CD14-positive monocyte (primary cell): ENCODE measurements at regions not wholly inside any gene's neighbourhood (a gene's known extent, or its start where the extent isn't known, plus 50 kb on each side); places are given as distances from the start of the nearest gene placed in this dataset.

Experiments
- DNase-seq, 3 donors: peaks; one replicate each; pipeline ENCODE4 v3.0.0-alpha.2; 2011 to 2022
- H2AFZ ChIP-seq: 2 replicates; pipeline ENCODE4 v1.6.0; 2012; ENCODE audit warnings: mild to moderate bottlenecking, low read depth, low read length, inconsistent platforms; ENCODE audit not compliant: insufficient read depth, poor library complexity, severe bottlenecking
- H3K27ac ChIP-seq, 2 donors: 1 replicate in 1 of 2; 2 replicates in 1 of 2; pipeline ENCODE4 v1.5.1; 2012 to 2013; ENCODE audit warnings: low read length in 2 of 2, control low read depth in 1 of 2, inconsistent platforms in 1 of 2, low read depth in 1 of 2, mild to moderate bottlenecking in 1 of 2
- H3K27me3 ChIP-seq, 2 donors: one replicate each; pipeline versions ENCODE4 v1.6.0 to v1.6.1; 2011 to 2013; ENCODE audit warnings: low read length in 2 of 2; ENCODE audit not compliant: control insufficient read depth in 2 of 2, insufficient read depth in 2 of 2
- H3K36me3 ChIP-seq, 2 donors: replicated peaks in 1 of 2; 1 replicate in 1 of 2; 2 replicates in 1 of 2; pipeline versions ENCODE4 v1.5.1 to v1.6.1; 2012 to 2013; ENCODE audit warnings: low read length in 2 of 2, control low read depth in 1 of 2, inconsistent platforms in 1 of 2, mild to moderate bottlenecking in 1 of 2; ENCODE audit not compliant: insufficient read depth in 2 of 2, control insufficient read depth in 1 of 2
- H3K4me1 ChIP-seq, 2 donors: 1 replicate in 1 of 2; 2 replicates in 1 of 2; pipeline versions ENCODE4 v1.5.1 to v1.6.1; 2012 to 2013; ENCODE audit warnings: low read length in 2 of 2, control low read depth in 1 of 2, inconsistent platforms in 1 of 2, mild to moderate bottlenecking in 1 of 2, moderate library complexity in 1 of 2; ENCODE audit not compliant: insufficient read depth in 2 of 2, control insufficient read depth in 1 of 2
- H3K4me2 ChIP-seq: replicated peaks from 2 replicates; pipeline ENCODE3; 2012; ENCODE audit warnings: low read length, moderate library complexity, mild to moderate bottlenecking; ENCODE audit not compliant: poor library complexity, severe bottlenecking; ENCODE audit errors: extremely low read depth
- H3K4me3 ChIP-seq, 3 experiments: fragments of 200-600 bp in 1 of 3; sonication (generic) in 1 of 3; replicated peaks in 1 of 3; 1 replicate in 2 of 3; 2 replicates in 1 of 3; pipeline ENCODE4 v1.5.1; 2011 to 2013; ENCODE audit warnings: low read length in 3 of 3, mild to moderate bottlenecking in 3 of 3, control low read depth in 2 of 3, low read depth in 2 of 3, inconsistent platforms in 1 of 3, moderate library complexity in 1 of 3
- H3K79me2 ChIP-seq: 2 replicates; pipeline ENCODE4 v1.6.0; 2012; ENCODE audit warnings: mild to moderate bottlenecking, control low read depth, inconsistent platforms, low read length, moderate library complexity; ENCODE audit not compliant: insufficient read depth
- H3K9ac ChIP-seq: 2 replicates; pipeline ENCODE4 v1.6.0; 2017; ENCODE audit warnings: low read length, mild to moderate bottlenecking; ENCODE audit not compliant: insufficient read depth, poor library complexity, severe bottlenecking
- H3K9me3 ChIP-seq, 2 donors: replicated peaks in 1 of 2; 1 replicate in 1 of 2; 2 replicates in 1 of 2; pipeline versions ENCODE4 v1.5.1 to v1.6.1; 2012 to 2013; ENCODE audit warnings: low read length in 2 of 2, control low read depth in 1 of 2; ENCODE audit not compliant: control insufficient read depth in 1 of 2, insufficient read depth in 1 of 2
- H4K20me1 ChIP-seq: 2 replicates; pipeline ENCODE4 v1.6.0; 2012; ENCODE audit warnings: mild to moderate bottlenecking, low read length, control low read depth, moderate library complexity; ENCODE audit not compliant: insufficient read depth
- H3K27ac Mint-ChIP-seq, 7 donors: one replicate each; pipeline ENCODE4 v1.8.0; 2020; ENCODE audit warnings: mild to moderate bottlenecking in 7 of 7, mixed read lengths in 7 of 7, moderate library complexity in 6 of 7, inconsistent platforms in 2 of 7
- H3K27me3 Mint-ChIP-seq, 3 donors: one replicate each; pipeline ENCODE4 v1.8.0; 2021 to 2022; ENCODE audit warnings: low read depth in 3 of 3, mild to moderate bottlenecking in 3 of 3, mixed read lengths in 3 of 3, moderate library complexity in 3 of 3, inconsistent platforms in 1 of 3
- H3K36me3 Mint-ChIP-seq, 2 donors: one replicate each; pipeline ENCODE4 v1.8.0; 2020; ENCODE audit warnings: mixed read lengths in 2 of 2, inconsistent platforms in 1 of 2, mild to moderate bottlenecking in 1 of 2
- H3K4me1 Mint-ChIP-seq: one replicate; pipeline ENCODE4 v1.8.0; 2020; ENCODE audit warnings: mild to moderate bottlenecking, mixed read lengths
- H3K4me3 Mint-ChIP-seq, 2 donors: one replicate each; pipeline ENCODE4 v1.8.0; 2020; ENCODE audit warnings: mild to moderate bottlenecking in 2 of 2, mixed read lengths in 2 of 2, moderate library complexity in 1 of 2
- H3K9me3 Mint-ChIP-seq, 7 donors: one replicate each; pipeline ENCODE4 v1.8.0; 2020 to 2022; ENCODE audit warnings: mixed read lengths in 7 of 7, mild to moderate bottlenecking in 6 of 7, moderate library complexity in 6 of 7, inconsistent platforms in 2 of 7
- WGBS: methylation state at CpG from one replicate; pipeline ENCODE4 v1.1.5; 2013; ENCODE audit warnings: missing lambda C conversion rate; ENCODE audit not compliant: insufficient coverage; 5-methylcytosine and 5-hydroxymethylcytosine counted together
- intact Hi-C, 2 donors: fragments of 100-400 bp; cut with micrococcal nuclease; formaldehyde crosslinking; loops; one replicate each; pipeline versions ENCODE4 v1.15.0 to v1.15.1; 2023
- TF ChIP-seq, protein P1 (sequence below): fragments of 200-600 bp; IDR thresholded peaks from one replicate; pipeline ENCODE4 v1.8.0; 2022; ENCODE audit warnings: antibody characterized with exemption, mild to moderate bottlenecking

DNA sequence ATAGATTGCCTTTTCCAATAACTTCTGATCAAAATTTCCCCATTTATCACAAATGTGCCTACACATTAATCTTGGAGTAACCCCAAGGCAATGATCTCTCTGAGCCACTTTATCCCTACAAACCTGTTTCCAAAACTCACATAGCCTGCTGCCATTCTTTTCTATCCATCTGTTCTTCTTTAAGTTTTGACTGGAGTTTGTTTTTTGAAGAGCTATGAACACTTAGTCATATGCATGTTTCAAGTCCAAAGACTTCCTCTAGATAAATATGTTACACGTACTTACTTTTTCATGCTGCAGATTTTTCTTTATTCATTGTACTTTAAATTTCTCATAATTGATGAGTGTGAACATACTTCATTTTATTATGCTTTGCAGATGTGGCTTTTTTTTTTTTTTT is 488.9 kb upstream of the CITED2 start:
- Histone ChIP-seq H3K4me2 (no peak overlapping the region), H3K9ac (no peak overlapping the region), H3K27me3 (no peaks in the 10 kb centered on the region), H4K20me1 (no peaks in the 10 kb centered on the region), H3K27ac (no peak overlapping the region), H3K79me2 (no peaks in the 10 kb centered on the region), H3K4me1 (no peaks in the 10 kb centered on the region), H2AFZ (no peak overlapping the region), H3K9me3 (no peaks in the 10 kb centered on the region), H3K4me3 (no peak overlapping the region), H3K36me3 (no peaks in the 10 kb centered on the region)
- intact Hi-C loops = no loop called here
- WGBS = no CpG with 5 or more reads among the region's 1 CpG
- Mint-ChIP-seq H3K4me3 (no peak overlapping the region), H3K27ac (no peak overlapping the region), H3K4me1 (no peaks in the 10 kb centered on the region), H3K27me3 (peaks cover 0 to 2% (median 0%) of the 10 kb centered on the region in 3 donors), H3K36me3 (no peaks in the 10 kb centered on the region), H3K9me3 (peaks cover 0 to 9% (median 4%) of the 10 kb centered on the region in 7 donors)
- TF ChIP-seq, protein P1, sequence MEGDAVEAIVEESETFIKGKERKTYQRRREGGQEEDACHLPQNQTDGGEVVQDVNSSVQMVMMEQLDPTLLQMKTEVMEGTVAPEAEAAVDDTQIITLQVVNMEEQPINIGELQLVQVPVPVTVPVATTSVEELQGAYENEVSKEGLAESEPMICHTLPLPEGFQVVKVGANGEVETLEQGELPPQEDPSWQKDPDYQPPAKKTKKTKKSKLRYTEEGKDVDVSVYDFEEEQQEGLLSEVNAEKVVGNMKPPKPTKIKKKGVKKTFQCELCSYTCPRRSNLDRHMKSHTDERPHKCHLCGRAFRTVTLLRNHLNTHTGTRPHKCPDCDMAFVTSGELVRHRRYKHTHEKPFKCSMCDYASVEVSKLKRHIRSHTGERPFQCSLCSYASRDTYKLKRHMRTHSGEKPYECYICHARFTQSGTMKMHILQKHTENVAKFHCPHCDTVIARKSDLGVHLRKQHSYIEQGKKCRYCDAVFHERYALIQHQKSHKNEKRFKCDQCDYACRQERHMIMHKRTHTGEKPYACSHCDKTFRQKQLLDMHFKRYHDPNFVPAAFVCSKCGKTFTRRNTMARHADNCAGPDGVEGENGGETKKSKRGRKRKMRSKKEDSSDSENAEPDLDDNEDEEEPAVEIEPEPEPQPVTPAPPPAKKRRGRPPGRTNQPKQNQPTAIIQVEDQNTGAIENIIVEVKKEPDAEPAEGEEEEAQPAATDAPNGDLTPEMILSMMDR = no peak
- no peak for DNase-seq

DNA sequence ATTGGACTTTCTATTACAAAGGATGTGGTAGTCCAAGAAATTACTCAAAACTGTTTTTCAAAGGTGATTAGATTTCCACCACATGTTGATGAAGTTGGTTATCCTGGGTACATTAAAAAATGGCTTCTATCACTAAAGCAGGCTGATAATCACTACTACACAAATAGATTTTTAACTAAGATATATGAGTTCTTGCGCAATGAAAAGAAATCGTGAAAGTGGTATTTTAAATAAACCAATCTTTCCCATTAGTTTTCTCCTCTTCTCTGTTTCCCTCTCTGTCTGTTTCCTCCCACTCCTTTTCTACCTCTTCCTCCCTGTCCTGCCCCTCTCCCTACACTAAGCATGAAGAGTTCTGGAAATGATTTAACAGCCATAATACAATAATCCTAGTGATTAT is 487.9 kb upstream of the CITED2 start:
- H3K27ac ChIP-seq = no peak overlapping the region
- H3K36me3 ChIP-seq = no peaks in the 10 kb centered on the region
- TF ChIP-seq, protein P1 = no peak
- no peaks in the 10 kb centered on the region for H3K9me3 ChIP-seq
- peaks cover 0 to 2% (median 0%) of the 10 kb centered on the region in 3 donors for H3K27me3 Mint-ChIP-seq
- H3K27ac Mint-ChIP-seq = no peak overlapping the region
- H3K79me2 ChIP-seq = no peaks in the 10 kb centered on the region
- H3K9me3 Mint-ChIP-seq = peaks cover 0 to 9% (median 4%) of the 10 kb centered on the region in 7 donors
- no peaks in the 10 kb centered on the region for H3K4me1 ChIP-seq
- no CpG with 5 or more reads among the region's 2 CpGs for WGBS
- no peaks in the 10 kb centered on the region for H4K20me1 ChIP-seq
- H3K4me3 ChIP-seq = no peak overlapping the region
- no peak for DNase-seq
- H3K9ac ChIP-seq = no peak overlapping the region
- no peak overlapping the region for H3K4me2 ChIP-seq
- no peaks in the 10 kb centered on the region for H3K4me1 Mint-ChIP-seq
- H3K4me3 Mint-ChIP-seq = no peak overlapping the region
- no peak overlapping the region for H2AFZ ChIP-seq
- H3K27me3 ChIP-seq = no peaks in the 10 kb centered on the region
- H3K36me3 Mint-ChIP-seq = no peaks in the 10 kb centered on the region
- intact Hi-C loops = no loop called here
